ENCODE measurements at regions not wholly inside any gene's neighbourhood (a gene's known extent, or its start where the extent isn't known, plus 50 kb on each side); places are given as distances from the start of the nearest gene placed in this dataset.

GRCh38 chr4:67124716-67125115, 420.6 kb downstream of the CENPC start:
- no peaks in the 10 kb centered on the region for H3K27me3 ChIP-seq
- no peaks in the 10 kb centered on the region for H3K9me3 ChIP-seq
- no peak overlapping the region for H3K27ac ChIP-seq
- H3K4me3 ChIP-seq (ENCODE audit: low read depth in 1 of 2, low read length in 1 of 2), result no peak overlapping the region
- no peaks in the 10 kb centered on the region for H3K36me3 ChIP-seq
- TF ChIP-seq CTCF (IDR thresholded peaks at IDR 0.05), result no peak
- H3K4me1 ChIP-seq (ENCODE audit: control insufficient read depth in 1 of 2, insufficient read depth in 1 of 2, low read depth in 1 of 2, low read length in 1 of 2), result no peaks in the 10 kb centered on the region

GRCh38 chr4:67122029-67122428, 423.3 kb downstream of the CENPC start:
- no peaks in the 10 kb centered on the region for H3K9me3 ChIP-seq
- no peaks in the 10 kb centered on the region for H3K27me3 ChIP-seq
- H3K27ac ChIP-seq, result no peak overlapping the region
- H3K4me3 ChIP-seq (ENCODE audit: low read depth in 1 of 2, low read length in 1 of 2), result no peak overlapping the region
- no peaks in the 10 kb centered on the region for H3K4me1 ChIP-seq (ENCODE audit: control insufficient read depth in 1 of 2, insufficient read depth in 1 of 2, low read depth in 1 of 2, low read length in 1 of 2)
- TF ChIP-seq CTCF (IDR thresholded peaks at IDR 0.05), result no peak
- no peaks in the 10 kb centered on the region for H3K36me3 ChIP-seq

- Histone ChIP-seq H3K27me3 (no peaks in the 10 kb centered on the region), H3K36me3 (no peaks in the 10 kb centered on the region), H3K4me1 (ENCODE audit: control insufficient read depth in 1 of 2, insufficient read depth in 1 of 2, low read depth in 1 of 2, low read length in 1 of 2) (no peaks in the 10 kb centered on the region), H3K4me3 (ENCODE audit: low read depth in 1 of 2, low read length in 1 of 2) (no peak overlapping the region), H3K9me3 (no peaks in the 10 kb centered on the region), H3K27ac (no peak overlapping the region)
- TF ChIP-seq CTCF (IDR thresholded peaks at IDR 0.05), result no peak
Measured at GRCh38 chr4:67120369-67120768, 424.9 kb downstream of the CENPC start.

- no peaks in the 10 kb centered on the region for H3K4me1 ChIP-seq (ENCODE audit: control insufficient read depth in 1 of 2, insufficient read depth in 1 of 2, low read depth in 1 of 2, low read length in 1 of 2)
- H3K36me3 ChIP-seq, result no peaks in the 10 kb centered on the region
- H3K27ac ChIP-seq, result no peak overlapping the region
- H3K4me3 ChIP-seq (ENCODE audit: low read depth in 1 of 2, low read length in 1 of 2), result no peak overlapping the region
- no peak for TF ChIP-seq CTCF (IDR thresholded peaks at IDR 0.05)
- H3K9me3 ChIP-seq, result no peaks in the 10 kb centered on the region
- no peaks in the 10 kb centered on the region for H3K27me3 ChIP-seq
Measured at GRCh38 chr4:67109276-67109675, 436.0 kb downstream of the CENPC start.

- Histone ChIP-seq H3K27me3 (no peaks in the 10 kb centered on the region), H3K4me1 (ENCODE audit: control insufficient read depth in 1 of 2, insufficient read depth in 1 of 2, low read depth in 1 of 2, low read length in 1 of 2) (no peaks in the 10 kb centered on the region), H3K36me3 (no peaks in the 10 kb centered on the region), H3K9me3 (no peaks in the 10 kb centered on the region), H3K27ac (no peak overlapping the region), H3K4me3 (ENCODE audit: low read depth in 1 of 2, low read length in 1 of 2) (no peak overlapping the region)
- no peak for TF ChIP-seq CTCF (IDR thresholded peaks at IDR 0.05)
Measured at GRCh38 chr4:67106861-67107460, 438.3 kb downstream of the CENPC start.

GRCh38 chr4:67104145-67104544, 441.2 kb downstream of the CENPC start:
- Histone ChIP-seq H3K27ac (no peak overlapping the region), H3K9me3 (no peaks in the 10 kb centered on the region), H3K27me3 (no peaks in the 10 kb centered on the region), H3K36me3 (no peaks in the 10 kb centered on the region), H3K4me1 (ENCODE audit: control insufficient read depth in 1 of 2, insufficient read depth in 1 of 2, low read depth in 1 of 2, low read length in 1 of 2) (no peaks in the 10 kb centered on the region), H3K4me3 (ENCODE audit: low read depth in 1 of 2, low read length in 1 of 2) (no peak overlapping the region)
- TF ChIP-seq CTCF (IDR thresholded peaks at IDR 0.05), result no peak
